ENCODE measurements at regions not wholly inside any gene's neighbourhood (a gene's known extent, or its start where the extent isn't known, plus 50 kb on each side); places are given as distances from the start of the nearest gene placed in this dataset.

GRCh38 chr10:98326621-98327027, 58.6 kb upstream of the LOXL4 start:
- no peaks in the 10 kb centered on the region for H3K9me3 ChIP-seq
- no peak overlapping the region for H3K4me3 ChIP-seq
- no peak for DNase-seq (ENCODE audit: low spot score)
- H3K36me3 ChIP-seq = no peaks in the 10 kb centered on the region
- H3K27ac ChIP-seq = no peak overlapping the region
- H3K4me1 ChIP-seq (replicated peaks) = no peaks in the 10 kb centered on the region
- WGBS = 34% methylated on average over 15 of the region's 15 CpGs
- TF ChIP-seq POLR2A (IDR thresholded peaks at IDR 0.05) = no peak
- TF ChIP-seq CTCF (IDR thresholded peaks at IDR 0.05) = no peak
- no peak for TF ChIP-seq POLR2AphosphoS5 (IDR thresholded peaks at IDR 0.05)
- intact Hi-C loops (cut with DNase I) = no loop called here
- H3K27me3 ChIP-seq (replicated peaks; ENCODE audit: insufficient read depth) = no peaks in the 10 kb centered on the region

- DNase-seq (ENCODE audit: low spot score) = no peak
- Histone ChIP-seq H3K4me3 (no peak overlapping the region), H3K27ac (no peak overlapping the region), H3K27me3 (replicated peaks; ENCODE audit: insufficient read depth) (no peaks in the 10 kb centered on the region), H3K4me1 (replicated peaks) (no peaks in the 10 kb centered on the region), H3K36me3 (no peaks in the 10 kb centered on the region), H3K9me3 (no peaks in the 10 kb centered on the region)
- intact Hi-C loops (cut with DNase I) = no loop called here
- TF ChIP-seq CTCF (IDR thresholded peaks at IDR 0.05) (no peak), POLR2AphosphoS5 (IDR thresholded peaks at IDR 0.05) (no peak), POLR2A (IDR thresholded peaks at IDR 0.05) (no peak)
- WGBS = 84% methylated on average over 4 of the region's 4 CpGs
Observed at GRCh38 chr10:98323221-98324164, 55.5 kb upstream of the LOXL4 start.

GRCh38 chr10:98321186-98321780, 53.3 kb upstream of the LOXL4 start:
- DNase-seq (ENCODE audit: low spot score) = no peak
- WGBS = 90% methylated on average over 18 of the region's 18 CpGs
- Histone ChIP-seq H3K4me3 (no peak overlapping the region), H3K27ac (no peak overlapping the region), H3K27me3 (replicated peaks; ENCODE audit: insufficient read depth) (no peaks in the 10 kb centered on the region), H3K4me1 (replicated peaks) (no peaks in the 10 kb centered on the region), H3K36me3 (no peaks in the 10 kb centered on the region), H3K9me3 (no peaks in the 10 kb centered on the region)
- TF ChIP-seq POLR2A (IDR thresholded peaks at IDR 0.05) (no peak), CTCF (IDR thresholded peaks at IDR 0.05) (no peak), POLR2AphosphoS5 (IDR thresholded peaks at IDR 0.05) (no peak)
- intact Hi-C loops (cut with DNase I) = no loop called here

- TF ChIP-seq POLR2AphosphoS5 (IDR thresholded peaks at IDR 0.05) (no peak), POLR2A (IDR thresholded peaks at IDR 0.05) (no peak), CTCF (IDR thresholded peaks at IDR 0.05) (no peak)
- Histone ChIP-seq H3K4me3 (no peak overlapping the region), H3K36me3 (no peaks in the 10 kb centered on the region), H3K4me1 (replicated peaks) (no peaks in the 10 kb centered on the region), H3K27me3 (replicated peaks; ENCODE audit: insufficient read depth) (no peaks in the 10 kb centered on the region), H3K9me3 (no peaks in the 10 kb centered on the region), H3K27ac (no peak overlapping the region)
- WGBS = 91% methylated on average over 8 of the region's 8 CpGs
- intact Hi-C loops (cut with DNase I) = no loop called here
- DNase-seq (ENCODE audit: low spot score) = no peak
Observed at GRCh38 chr10:98320486-98321185, 52.6 kb upstream of the LOXL4 start.
